ENCODE measurements at regions not wholly inside any gene's neighbourhood (a gene's known extent, or its start where the extent isn't known, plus 50 kb on each side); places are given as distances from the start of the nearest gene placed in this dataset.

- DNase-seq, result no peak
- TF ChIP-seq CTCF (IDR thresholded peaks at IDR 0.05), result no peak
- Mint-ChIP-seq H3K36me3 (ENCODE audit: low read depth) (no peaks in the 10 kb centered on the region), H3K4me1 (no peaks in the 10 kb centered on the region), H3K27me3 (ENCODE audit: low read depth, poor library complexity) (peaks cover 9% of the 10 kb centered on the region), H3K9me3 (no peaks in the 10 kb centered on the region), H3K27ac (peak overlapping the region; percentile 37), H3K4me3 (no peak overlapping the region)
These were observed 282.0 kb downstream of the CALCRL start for GRCh38 chr2:187165936-187166610.

- Mint-ChIP-seq H3K4me1 (no peaks in the 10 kb centered on the region), H3K27me3 (ENCODE audit: low read depth, poor library complexity) (peaks cover 3% of the 10 kb centered on the region), H3K27ac (no peak overlapping the region), H3K4me3 (no peak overlapping the region), H3K9me3 (peaks cover 20% of the 10 kb centered on the region), H3K36me3 (ENCODE audit: low read depth) (no peaks in the 10 kb centered on the region)
- no peak for DNase-seq
- no peak for TF ChIP-seq CTCF (IDR thresholded peaks at IDR 0.05)
These were observed 289.6 kb downstream of the CALCRL start for GRCh38 chr2:187158452-187158851.

- no peak for TF ChIP-seq CTCF (IDR thresholded peaks at IDR 0.05)
- H3K27me3 Mint-ChIP-seq (ENCODE audit: low read depth, poor library complexity), result no peaks in the 10 kb centered on the region
- no peak for DNase-seq
- H3K9me3 Mint-ChIP-seq, result peaks cover 20% of the 10 kb centered on the region
- H3K4me1 Mint-ChIP-seq, result no peaks in the 10 kb centered on the region
- no peaks in the 10 kb centered on the region for H3K36me3 Mint-ChIP-seq (ENCODE audit: low read depth)
- no peak overlapping the region for H3K27ac Mint-ChIP-seq
- H3K4me3 Mint-ChIP-seq, result no peak overlapping the region
These were observed 291.0 kb downstream of the CALCRL start for GRCh38 chr2:187157046-187157445.

GRCh38 chr2:187155476-187155875, 292.6 kb downstream of the CALCRL start:
- peaks cover 20% of the 10 kb centered on the region for H3K9me3 Mint-ChIP-seq
- DNase-seq, result no peak
- H3K36me3 Mint-ChIP-seq (ENCODE audit: low read depth), result no peaks in the 10 kb centered on the region
- H3K27ac Mint-ChIP-seq, result no peak overlapping the region
- H3K27me3 Mint-ChIP-seq (ENCODE audit: low read depth, poor library complexity), result no peaks in the 10 kb centered on the region
- H3K4me1 Mint-ChIP-seq, result no peaks in the 10 kb centered on the region
- no peak for TF ChIP-seq CTCF (IDR thresholded peaks at IDR 0.05)
- H3K4me3 Mint-ChIP-seq, result no peak overlapping the region

DNA sequence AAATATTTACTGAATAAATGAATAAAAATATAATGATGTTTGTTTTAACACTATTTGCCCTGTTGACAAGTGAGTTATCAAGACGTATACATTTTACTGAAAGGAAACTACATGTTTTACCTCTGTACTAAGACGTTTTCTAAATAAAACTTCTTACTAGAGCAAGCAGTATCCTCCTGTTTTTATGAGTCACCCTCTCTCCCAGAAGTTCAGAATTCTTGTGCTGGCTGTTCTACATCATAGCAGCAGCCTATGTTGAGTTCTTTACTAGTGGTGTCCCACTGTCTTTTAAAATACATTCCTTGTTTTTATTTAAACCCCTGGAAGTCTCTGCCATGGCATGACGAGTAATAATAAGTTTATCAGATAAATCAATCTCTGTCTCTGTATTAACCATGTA, 297.4 kb downstream of the CALCRL start:
- Mint-ChIP-seq H3K27ac (no peak overlapping the region), H3K36me3 (ENCODE audit: low read depth) (no peaks in the 10 kb centered on the region), H3K4me3 (no peak overlapping the region), H3K9me3 (peaks cover 9% of the 10 kb centered on the region), H3K27me3 (ENCODE audit: low read depth, poor library complexity) (no peaks in the 10 kb centered on the region), H3K4me1 (no peaks in the 10 kb centered on the region)
- no peak for DNase-seq
- TF ChIP-seq CTCF (IDR thresholded peaks at IDR 0.05), result no peak

- no peak for DNase-seq
- no peak for TF ChIP-seq CTCF (IDR thresholded peaks at IDR 0.05)
- Mint-ChIP-seq H3K27me3 (ENCODE audit: low read depth, poor library complexity) (no peaks in the 10 kb centered on the region), H3K4me3 (no peak overlapping the region), H3K36me3 (ENCODE audit: low read depth) (no peaks in the 10 kb centered on the region), H3K9me3 (no peaks in the 10 kb centered on the region), H3K27ac (no peak overlapping the region), H3K4me1 (no peaks in the 10 kb centered on the region)
These were observed 299.2 kb upstream of the ZSWIM2 start for GRCh38 chr2:187148059-187148714.

Data from nephron progenitor cell (in vitro differentiated cells).